OCI-LY7 (cell line): ENCODE measurements at regions not wholly inside any gene's neighbourhood (a gene's known extent, or its start where the extent isn't known, plus 50 kb on each side); places are given as distances from the start of the nearest gene placed in this dataset.

Source experiments
- EZH2phosphoT487 ChIP-seq: fragments of 200-600 bp; sonication (generic); IDR thresholded peaks from 2 replicates; pipeline ENCODE4 v1.6.1; 2018; ENCODE audit warnings: low read depth, borderline replicate concordance, mild to moderate bottlenecking, mixed run types, antibody characterized with exemption, low read length, moderate library complexity, mixed read lengths
- TF ChIP-seq, protein P1 (sequence below): fragments of 200-600 bp; sonication (generic); conservative IDR thresholded peaks from 2 replicates; pipeline ENCODE4 v1.5.1; 2014; ENCODE audit warnings: mild to moderate bottlenecking, antibody characterized with exemption, low read length, moderate library complexity, mixed read lengths

DNA sequence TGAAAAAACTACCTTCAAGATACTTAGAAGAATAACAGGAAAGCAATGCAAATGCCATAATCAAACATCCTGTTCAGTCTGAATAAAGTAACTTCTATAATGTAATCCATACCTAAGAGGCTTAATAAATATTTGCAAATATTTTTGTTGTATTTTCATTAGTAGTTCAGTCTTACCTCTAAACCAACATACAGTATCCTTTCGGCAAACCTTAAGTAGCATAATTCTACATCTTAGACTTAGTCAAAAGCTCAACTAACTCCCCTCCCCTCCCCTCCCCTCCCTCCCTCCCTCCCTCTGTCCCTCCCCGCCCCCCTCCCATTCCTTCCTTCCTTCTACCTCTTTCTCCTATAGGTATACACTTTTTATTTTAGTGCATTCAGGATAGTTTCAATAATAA, 1373.2 kb downstream of the SUCLG1 start:
- TF ChIP-seq, protein P1, sequence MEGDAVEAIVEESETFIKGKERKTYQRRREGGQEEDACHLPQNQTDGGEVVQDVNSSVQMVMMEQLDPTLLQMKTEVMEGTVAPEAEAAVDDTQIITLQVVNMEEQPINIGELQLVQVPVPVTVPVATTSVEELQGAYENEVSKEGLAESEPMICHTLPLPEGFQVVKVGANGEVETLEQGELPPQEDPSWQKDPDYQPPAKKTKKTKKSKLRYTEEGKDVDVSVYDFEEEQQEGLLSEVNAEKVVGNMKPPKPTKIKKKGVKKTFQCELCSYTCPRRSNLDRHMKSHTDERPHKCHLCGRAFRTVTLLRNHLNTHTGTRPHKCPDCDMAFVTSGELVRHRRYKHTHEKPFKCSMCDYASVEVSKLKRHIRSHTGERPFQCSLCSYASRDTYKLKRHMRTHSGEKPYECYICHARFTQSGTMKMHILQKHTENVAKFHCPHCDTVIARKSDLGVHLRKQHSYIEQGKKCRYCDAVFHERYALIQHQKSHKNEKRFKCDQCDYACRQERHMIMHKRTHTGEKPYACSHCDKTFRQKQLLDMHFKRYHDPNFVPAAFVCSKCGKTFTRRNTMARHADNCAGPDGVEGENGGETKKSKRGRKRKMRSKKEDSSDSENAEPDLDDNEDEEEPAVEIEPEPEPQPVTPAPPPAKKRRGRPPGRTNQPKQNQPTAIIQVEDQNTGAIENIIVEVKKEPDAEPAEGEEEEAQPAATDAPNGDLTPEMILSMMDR = no peak
- TF ChIP-seq EZH2phosphoT487 = no peak
